GM04503 (cell line): ENCODE measurements at regions not wholly inside any gene's neighbourhood (a gene's known extent, or its start where the extent isn't known, plus 50 kb on each side); places are given as distances from the start of the nearest gene placed in this dataset.
"Not testable (repeated sequence)": the region's sequence is repeated elsewhere in the genome, so short reads cannot be mapped to it uniquely, and the experiment has no call there.

Experiments
- DNase-seq: peaks from one replicate; pipeline ENCODE4 v3.0.0-alpha.2; 2012; ENCODE audit warnings: low read depth

DNA sequence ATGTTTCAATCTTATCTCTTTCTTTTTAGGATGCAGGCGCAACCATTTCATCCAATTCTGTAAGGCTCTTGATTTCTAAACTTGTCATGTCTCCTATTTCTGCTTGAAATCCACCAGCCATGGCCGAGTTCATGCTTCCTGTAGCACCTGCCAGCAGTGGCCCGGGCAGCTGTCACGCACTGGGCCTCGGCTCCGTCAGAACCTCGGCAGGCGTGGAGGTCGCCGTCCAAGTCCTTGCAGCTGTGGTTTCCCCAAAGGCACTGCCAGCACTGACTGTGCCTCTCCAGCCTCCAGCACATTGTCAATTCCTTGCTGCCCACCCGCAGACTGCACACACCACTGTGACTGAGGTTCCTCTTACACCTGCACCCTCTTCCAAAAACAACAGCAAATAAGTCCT is 188.7 kb upstream of the SALL3 start:
- no peak for DNase-seq

DNA sequence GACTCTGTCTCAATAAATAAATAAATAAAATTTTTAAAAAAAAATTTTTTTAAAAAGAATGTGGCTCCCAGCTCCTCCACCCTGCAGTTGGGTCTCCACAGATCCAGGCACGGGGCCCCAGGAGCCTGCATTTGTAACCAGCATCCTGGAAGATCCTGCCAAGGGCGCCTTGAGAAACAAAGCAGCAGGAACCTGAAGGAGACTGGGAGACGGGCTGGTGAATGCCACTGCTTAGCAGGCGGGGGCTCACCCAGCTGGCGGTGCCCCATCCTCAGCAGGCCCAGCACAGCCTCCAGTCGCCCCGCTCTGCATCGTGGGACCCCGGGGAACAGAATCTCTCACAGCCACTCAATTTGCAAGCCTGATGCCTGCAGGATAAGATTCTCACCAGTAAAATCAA is 187.5 kb upstream of the SALL3 start:
- DNase-seq, result no peak

DNA sequence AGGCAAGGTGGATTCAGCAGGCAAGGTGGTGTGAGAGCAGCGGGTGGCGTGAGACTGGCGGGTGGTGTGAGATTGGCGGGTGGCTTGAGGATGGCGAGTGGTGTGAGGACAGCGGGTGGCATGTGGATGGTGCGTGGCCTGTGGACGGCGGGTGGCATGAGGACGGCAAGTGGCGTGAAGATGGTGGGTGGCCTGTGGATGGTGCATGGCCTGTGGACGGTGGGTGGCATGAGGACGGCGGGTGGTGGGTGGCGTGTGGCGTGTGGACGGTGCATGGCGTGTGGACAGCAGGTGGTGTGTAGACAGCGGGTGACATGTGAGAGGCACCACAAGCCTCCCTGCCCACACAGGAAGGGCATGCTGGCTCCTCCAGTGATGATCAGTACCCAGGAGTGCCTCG is 186.9 kb upstream of the SALL3 start:
- DNase-seq, result no peak

DNA sequence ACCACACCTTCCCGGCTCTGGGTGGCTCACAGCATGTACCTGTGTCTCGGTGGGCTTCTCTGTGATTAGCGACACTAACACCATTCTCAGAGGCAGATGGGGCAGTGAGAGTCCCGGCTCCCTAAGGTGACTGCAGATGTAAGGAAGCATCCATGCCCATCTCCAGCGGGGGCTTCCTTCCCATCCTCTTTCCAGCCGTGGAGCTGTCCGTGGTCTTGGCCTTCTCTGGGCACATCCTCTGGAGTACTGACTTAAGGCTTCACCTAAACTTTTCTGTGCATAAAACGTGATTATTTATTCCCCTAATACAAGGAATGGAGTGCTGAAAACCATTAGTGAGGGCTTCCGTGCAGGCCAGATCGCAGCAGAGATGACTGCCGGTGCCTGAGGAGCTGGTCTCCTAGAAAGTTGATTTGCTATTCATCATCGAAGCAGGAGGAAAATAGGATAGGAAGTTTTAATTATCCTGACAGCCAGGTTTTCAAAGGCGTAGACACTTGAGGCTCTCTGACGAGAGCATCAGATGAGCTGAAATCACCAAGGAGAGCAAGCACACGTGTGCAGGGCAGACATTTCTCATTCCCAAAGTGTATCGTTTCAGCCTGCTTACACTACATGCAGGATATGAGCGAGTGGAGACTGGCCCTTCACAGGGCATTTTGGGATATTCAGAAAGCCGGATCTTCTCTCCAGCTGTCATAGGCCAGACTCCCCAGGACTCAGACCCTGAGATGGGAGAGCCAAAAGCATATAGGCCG is 186.1 kb upstream of the SALL3 start:
- no peak for DNase-seq

DNA sequence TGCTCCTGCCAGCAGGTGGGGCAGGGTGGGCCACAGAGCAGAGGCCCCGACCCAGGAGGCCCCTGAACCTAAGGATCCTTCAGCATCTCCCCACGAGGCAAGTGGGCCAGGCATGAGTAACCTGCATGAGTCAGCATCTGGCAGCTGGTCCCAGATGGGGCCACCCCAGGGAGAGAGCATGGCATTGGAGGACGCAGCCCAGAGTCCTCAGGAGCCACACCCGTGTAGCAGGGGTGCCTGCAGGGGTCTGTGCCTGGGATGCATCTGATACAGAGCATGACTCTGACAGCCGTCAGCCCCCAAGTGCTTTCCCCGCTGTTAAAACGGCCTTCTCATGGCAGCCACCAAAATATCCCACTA is 185.6 kb upstream of the SALL3 start:
- no peak for DNase-seq

DNA sequence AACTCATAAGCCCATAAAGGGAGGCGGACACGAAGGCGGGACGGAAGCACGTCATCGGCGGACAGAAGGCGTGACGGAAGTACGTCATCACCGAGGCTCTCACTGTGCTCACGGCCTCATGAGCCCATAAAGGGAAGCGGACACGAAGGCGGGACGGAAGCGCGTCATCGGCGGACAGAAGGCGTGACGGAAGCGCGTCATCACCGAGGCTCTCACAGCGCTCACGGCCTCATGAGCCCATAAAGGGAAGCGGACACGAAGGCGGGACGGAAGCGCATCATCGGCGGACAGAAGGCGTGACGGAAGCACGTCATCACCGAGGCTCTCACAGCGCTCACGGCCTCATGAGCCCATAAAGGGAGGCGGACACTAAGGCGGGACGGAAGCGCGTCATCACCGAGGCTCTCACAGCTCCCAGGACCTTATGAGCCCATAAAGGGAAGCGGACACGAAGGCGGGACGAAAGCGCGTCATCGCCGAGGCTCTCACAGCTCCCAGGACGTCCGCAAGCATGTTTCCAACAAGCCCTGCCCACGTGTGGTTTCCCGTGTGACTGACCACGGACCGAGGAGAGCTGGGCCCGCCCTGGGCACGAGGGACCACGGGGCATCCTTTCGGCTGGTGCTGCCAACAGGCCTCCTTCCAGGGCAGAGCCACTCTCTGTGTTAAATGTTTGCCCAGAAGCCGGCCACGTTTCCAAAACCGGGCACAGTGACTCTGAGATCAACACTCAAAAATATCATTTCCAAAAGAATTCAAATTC is 182.7 kb upstream of the SALL3 start:
- no peak for DNase-seq

DNA sequence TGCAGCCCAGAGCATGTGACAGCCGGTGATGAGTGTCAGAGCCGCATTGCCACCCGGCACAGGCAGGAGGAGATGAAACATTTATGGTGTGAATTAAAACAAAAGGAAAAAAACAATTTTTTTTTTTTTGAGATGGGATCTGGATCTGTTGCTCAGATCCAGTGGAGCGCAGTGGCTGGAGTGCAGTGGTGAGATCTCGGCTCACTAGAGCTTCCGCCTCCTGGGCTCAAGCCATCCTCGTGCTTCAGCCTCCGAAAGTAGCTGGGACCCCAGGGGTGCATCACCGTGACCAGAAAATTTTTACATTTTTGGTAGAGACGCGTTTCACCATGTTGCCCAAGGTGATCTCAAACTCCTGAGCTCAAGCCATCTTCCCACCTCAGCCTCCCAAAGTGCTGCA is 182.1 kb upstream of the SALL3 start:
- no peak for DNase-seq

DNA sequence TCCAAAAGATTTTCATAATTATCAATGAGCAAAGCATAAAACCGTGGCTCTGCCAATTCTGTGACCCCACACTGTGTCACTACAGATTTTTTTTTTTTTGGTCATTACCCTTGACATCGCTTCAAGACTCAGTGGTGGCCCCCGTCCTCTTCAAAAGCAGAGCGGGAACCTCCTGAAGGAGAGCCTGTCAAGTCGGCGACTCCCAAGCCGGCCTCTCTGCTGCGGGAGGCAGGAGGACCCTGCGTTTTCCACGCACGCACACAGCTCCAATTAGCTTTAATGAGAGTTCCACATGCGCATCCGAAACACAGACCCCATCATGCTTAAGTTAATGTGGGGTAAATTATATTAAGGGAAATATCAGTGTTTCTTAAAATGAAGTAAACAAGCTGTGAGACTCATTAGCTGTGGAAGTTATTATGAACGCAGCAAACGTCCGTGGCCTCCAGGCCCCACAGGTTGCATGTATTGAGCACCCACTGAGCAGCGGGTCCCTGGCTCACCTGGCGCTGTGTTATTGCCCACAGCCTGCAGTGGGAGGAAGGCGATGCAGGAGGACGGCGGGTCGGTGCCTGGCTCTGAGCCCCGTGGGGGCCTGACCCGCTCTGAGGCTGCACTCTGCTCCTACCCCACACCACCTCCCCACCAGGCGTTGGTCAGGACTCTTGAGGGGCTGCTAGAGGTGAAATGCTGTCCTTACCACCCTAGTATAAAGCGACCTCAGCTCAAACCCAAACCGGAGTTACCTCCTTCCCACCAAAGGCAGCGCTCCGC is 181.0 kb upstream of the SALL3 start:
- no peak for DNase-seq

DNA sequence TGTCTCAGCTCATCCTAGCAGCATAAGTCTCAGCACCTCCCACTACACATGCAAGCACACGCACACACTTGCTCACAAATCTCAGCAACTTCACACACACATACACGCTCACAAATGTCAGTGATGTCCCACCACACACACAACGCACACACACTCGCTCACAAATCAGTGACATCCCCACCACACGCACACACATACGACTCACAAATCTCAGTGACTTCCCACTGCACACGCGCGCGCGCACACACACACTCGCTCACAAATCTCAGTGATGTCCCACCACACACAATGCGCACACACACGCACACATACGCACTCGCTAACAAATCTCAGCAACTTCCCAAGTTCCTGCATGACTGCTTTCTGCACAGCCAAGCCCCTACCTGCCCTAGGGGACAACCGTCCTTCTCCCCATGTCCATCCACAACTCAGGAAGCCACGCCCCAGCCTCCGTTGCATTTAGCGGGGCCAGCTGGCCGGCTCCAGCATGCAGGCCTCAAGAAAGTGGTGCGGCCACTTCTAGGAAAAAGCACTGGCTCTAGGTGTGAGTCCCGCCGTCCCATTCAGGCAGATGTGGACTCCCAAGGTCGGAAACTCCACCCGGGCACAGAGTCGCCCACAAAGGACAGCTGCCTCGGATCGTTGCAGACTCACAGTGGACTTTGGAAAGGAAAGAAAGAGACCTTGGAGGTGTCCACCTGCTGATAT is 180.1 kb upstream of the SALL3 start:
- no peak for DNase-seq

DNA sequence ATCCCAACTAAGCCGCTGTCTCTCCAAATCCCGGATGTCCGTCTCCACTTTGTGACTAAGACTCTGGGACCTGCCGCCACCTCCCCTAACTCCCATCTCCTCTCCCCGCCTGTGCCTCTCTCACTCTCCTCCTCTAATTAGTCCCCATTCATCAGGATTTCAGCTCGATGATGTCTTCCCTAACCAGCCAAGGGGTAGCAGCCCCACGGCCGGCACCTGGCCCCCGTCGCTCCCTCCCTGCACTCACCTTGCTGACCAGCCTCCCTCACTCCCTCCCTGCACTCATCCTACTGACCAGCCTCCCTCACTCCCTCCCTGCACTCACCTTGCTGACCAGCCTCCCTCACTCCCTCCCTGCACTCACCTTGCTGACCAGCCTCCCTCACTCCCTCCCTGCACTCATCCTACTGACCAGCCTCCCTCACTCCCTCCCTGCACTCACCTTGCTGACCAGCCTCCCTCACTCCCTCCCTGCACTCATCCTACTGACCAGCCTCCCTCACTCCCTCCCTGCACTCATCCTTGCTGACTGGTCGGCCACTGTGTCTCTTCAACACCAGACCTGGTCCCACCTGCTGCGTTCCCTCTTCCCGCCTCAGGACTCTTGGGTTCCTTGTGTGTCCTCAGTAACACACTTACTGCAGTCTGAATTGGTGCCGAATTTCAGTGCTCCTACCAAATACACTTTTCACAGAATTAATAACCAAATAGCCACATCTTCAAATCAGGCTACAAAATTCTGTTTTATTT is 179.3 kb upstream of the SALL3 start:
- DNase-seq, result not testable (repeated sequence)

DNA sequence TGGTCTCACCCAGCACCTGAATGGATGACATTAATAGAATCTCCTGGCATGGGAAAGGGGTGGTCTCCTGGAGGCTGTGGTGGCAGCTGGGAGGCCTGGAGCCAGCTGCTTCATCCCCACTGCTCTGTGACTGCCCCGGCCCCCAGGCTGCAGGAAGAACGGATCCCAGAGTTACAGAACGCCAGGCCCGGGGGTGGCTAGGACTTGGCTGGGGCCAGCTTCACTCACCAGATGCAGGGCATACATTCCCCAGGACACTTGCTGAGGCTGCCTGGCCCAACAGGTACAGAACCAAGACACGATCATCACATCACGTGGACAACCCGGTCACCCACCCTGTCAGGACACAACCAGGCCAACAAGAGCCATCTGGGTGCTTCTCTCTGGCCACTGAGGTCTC is 178.6 kb upstream of the SALL3 start:
- DNase-seq, result no peak

DNA sequence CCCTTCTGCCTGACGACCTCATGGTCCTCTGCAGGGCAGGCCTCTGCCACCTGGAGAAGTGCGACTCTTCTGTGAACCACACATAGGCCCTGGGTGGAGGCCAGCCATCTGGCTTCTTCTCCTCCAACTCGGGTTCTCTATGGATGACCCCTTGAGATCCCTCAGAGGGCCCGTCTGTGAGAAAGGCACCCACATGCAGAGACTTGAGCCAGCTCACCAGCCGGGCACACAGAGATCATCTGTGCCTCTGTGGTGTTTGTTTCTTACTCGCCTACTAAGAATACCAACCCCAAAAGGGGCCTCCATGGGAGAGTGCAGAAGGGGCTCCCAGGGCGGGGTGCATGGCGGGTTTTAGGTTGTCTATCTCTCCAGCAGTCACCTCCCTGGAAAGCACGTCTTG is 176.5 kb upstream of the SALL3 start:
- no peak for DNase-seq

DNA sequence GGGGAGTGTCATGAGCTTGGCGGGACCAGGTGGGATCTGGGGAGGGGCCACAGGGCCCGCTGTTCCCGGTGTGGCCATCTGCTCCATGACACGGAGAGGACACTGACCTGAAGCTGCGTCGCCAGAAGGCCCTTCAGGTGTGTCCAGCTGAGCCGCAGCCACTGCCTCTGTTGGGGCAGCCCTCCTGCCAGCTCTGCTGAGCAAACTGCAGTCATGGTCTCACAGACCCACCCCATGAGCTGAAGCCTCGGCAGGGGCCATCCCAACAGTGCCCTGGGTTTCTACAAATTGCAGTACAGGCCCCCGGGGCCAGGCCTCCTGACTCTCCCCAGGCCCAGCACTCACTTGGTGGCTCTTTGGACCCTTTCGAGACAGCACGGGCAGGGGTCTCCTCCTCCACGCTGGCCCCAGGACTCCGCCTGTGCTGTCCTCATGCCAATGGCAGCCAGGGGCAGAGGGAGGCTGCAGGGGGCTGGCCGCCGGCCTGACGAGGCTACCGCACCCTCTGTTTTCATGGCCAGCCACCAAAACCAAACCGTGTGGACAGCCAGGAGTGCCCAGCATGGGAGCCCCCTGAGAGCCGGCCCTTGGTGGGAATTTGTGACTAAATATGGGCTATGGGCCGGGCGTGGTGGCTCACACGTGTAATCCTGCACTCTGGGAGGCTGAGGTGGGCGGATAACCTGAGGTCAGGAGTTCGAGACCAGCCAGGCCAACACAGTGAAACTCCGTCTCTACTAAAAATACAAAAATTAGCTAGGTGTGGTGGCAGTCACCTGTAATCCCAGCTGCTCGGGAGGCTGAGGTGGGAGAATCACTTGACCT is 175.2 kb upstream of the SALL3 start:
- no peak for DNase-seq

DNA sequence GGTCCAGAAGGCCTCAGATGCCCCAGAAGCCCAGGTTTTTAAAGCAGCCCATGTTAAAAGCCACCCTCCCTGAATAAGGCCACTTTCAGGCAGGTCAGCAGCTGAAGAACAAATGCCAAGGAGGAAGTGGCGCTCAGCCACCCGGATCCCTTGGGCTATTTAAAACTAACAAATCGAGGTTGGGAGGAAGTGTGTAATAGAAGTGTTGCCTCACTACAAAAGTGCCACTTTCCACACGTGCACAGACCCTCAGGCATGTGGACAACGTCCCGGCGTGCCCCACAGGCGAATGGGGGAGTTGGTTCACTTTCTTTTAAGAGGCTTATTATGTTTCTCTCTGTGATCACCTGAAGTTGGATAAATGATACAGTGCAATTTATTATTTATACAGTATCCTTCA is 173.8 kb upstream of the SALL3 start:
- no peak for DNase-seq

DNA sequence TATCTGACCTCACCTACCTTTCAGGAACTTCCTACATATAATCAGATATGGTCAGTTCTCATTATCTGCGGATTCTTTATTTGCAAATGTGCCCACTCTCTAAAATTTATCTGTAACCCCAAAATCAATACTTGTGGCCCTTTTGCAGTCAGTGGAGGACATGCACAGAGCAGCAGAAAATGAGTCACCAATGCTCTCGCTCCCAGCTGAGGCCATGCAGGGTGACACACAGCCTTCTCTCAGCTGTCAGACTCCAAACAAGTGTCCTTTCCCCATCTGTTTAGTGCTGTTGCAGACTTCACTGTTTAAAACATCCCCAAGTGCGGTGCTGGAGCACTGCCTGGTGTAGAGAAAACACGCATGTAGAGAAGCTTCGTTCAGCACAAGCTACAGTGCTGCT is 171.9 kb upstream of the SALL3 start:
- no peak for DNase-seq

DNA sequence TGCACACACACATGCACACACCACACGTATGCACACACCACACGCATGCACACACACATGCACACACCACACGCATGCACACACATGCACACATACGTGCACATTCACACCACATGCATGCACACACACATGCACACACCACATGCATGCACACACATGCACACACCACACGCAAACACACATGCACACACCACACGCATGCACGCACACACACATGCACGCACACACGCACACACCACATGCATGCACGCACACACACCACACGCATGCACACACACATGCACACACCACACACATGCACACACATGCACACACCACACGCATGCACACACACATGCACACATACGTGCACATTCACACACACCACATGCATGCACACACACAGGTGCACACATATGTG is 169.8 kb upstream of the SALL3 start:
- no peak for DNase-seq

DNA sequence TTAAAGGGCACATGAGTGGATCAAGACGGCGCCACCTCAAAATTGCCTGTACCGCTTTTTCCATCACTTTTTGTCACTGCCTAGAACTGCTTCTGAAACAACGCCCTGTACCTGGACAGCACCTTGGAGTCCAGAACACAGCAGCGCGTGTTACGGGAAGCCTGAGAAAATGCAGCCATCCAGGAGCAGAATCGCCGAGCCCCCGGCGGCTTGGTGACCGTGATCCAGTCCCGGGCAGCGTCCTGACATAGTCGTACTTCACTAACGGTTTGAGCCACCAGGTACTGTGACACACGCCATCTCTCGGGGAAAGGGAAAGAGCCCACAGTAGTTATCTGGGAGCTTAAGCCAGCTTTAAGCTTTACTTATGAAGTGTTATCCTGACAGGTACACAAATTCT is 168.9 kb upstream of the SALL3 start:
- no peak for DNase-seq

DNA sequence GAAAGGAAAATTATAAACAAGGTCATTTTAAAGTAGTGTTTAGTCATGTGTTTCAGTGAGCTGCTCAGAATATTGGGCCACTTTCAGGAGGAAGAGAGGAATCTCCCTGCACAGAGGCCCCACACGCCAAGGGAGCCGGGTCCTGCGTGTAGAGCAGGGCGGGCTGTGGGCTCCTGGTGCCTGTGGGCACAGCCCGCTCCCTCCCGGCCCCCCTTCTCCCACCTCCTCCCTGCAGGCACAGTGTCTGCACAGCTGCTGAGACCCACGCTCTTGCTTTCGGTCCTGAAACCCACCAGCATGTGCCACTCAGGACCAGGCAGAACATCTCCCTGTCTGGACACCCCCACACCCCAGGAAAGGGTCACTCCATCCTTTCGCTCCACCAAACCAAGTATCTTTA is 167.6 kb upstream of the SALL3 start:
- DNase-seq, result no peak

DNA sequence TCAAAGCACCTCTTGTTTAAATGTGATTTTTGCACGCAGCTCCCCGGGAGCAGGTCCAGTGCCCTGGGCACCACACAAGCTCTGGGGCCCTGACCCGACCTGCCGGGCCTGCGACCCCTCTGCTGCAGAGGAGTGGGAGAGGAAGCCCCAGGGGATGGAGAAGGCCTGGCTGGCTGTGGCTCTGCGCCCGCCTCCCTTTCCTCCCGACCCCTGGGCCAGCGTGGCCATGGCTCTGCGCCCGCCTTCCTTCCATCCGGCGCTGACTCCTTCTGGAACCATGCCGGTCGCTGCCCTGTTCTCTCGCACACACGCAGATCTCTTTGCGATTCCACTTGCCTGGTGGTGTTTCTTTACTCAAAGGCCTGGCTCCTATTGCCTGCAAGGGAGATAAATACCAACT is 166.5 kb upstream of the SALL3 start:
- DNase-seq, result no peak

DNA sequence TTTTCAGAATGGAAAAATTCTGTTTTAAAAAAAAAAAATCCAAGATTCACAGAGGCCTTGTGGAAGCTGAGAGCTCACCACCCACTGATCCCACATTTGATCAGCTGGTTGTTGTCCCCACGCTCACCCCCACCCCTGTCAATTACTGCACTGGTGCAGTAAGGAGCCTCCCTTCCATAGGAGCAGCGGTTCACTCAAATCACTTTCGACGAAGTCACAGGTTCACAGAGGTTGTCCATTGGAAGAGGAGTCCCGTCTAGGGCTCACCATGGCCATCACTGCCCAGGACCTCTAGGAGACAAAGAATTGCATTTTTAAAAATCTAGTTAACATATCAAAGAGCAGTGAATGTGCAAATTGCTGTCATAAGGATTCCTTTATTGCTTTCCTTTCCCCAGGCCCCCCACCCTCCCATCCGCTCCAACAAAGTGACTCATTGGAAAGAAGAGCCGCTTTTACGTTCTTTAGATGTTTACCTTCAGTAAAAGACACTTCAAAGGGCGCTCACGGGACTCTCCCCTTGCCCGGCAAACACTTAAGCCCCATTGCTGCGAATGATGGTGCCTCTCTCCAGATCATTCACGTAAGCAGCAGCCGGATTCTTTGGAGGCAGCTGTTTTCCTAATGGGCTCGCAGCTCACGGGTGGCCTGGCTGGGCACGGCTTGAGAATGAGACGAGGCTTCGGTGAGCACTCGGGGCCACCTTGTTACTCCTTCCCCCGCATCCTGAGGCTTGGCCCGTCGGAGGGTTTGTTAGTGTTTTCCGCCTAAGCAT is 165.5 kb upstream of the SALL3 start:
- DNase-seq, result no peak
